Fibroblast of mammary gland (primary cell): ENCODE measurements at regions not wholly inside any gene's neighbourhood (a gene's known extent, or its start where the extent isn't known, plus 50 kb on each side); places are given as distances from the start of the nearest gene placed in this dataset.

ENCODE experiments used
- DNase-seq: peaks from one replicate; pipeline ENCODE4 v3.0.0-alpha.2; 2010; ENCODE audit warnings: low read depth
- H3K4me3 ChIP-seq: 2 replicates; pipeline ENCODE4 v1.5.1; 2011; ENCODE audit warnings: low read depth, mild to moderate bottlenecking, low read length, moderate library complexity; ENCODE audit not compliant: control insufficient read depth
- CTCF ChIP-seq: conservative IDR thresholded peaks from 2 replicates; pipeline ENCODE4 v1.5.1; 2011; ENCODE audit warnings: low read depth, low read length, inconsistent platforms; ENCODE audit not compliant: control insufficient read depth, insufficient read depth

GRCh38 chr7:52498366-52498765 is 537.1 kb upstream of the POM121L12 start:
- H3K4me3 ChIP-seq = no peak overlapping the region
- no peak for TF ChIP-seq CTCF
- DNase-seq = no peak

- no peak overlapping the region for H3K4me3 ChIP-seq
- no peak for TF ChIP-seq CTCF
- no peak for DNase-seq
Measured at GRCh38 chr7:52486267-52486666, 549.2 kb upstream of the POM121L12 start.

GRCh38 chr7:52482076-52482475 is 553.4 kb upstream of the POM121L12 start:
- DNase-seq = no peak
- no peak for TF ChIP-seq CTCF
- H3K4me3 ChIP-seq = no peak overlapping the region

- DNase-seq = no peak
- TF ChIP-seq CTCF = no peak
- no peak overlapping the region for H3K4me3 ChIP-seq
Measured at GRCh38 chr7:52481571-52481970, 553.9 kb upstream of the POM121L12 start.

- no peak overlapping the region for H3K4me3 ChIP-seq
Measured at GRCh38 chr7:52479990-52480389, 555.4 kb upstream of the POM121L12 start.

GRCh38 chr7:52475001-52475582 is 560.3 kb upstream of the POM121L12 start:
- no peak for TF ChIP-seq CTCF
- DNase-seq = no peak
- no peak overlapping the region for H3K4me3 ChIP-seq

More at GRCh38 chr7:52479990-52480389, 555.4 kb upstream of the POM121L12 start:
- no peak for DNase-seq
- TF ChIP-seq CTCF = no peak

GRCh38 chr7:52473756-52474155 is 561.7 kb upstream of the POM121L12 start:
- no peak for DNase-seq
- TF ChIP-seq CTCF = no peak
- H3K4me3 ChIP-seq = no peak overlapping the region
